GM12878 (cell line): ENCODE measurements at regions not wholly inside any gene's neighbourhood (a gene's known extent, or its start where the extent isn't known, plus 50 kb on each side); places are given as distances from the start of the nearest gene placed in this dataset.

Experiments
- BMI1 ChIP-seq: fragments of 450-650 bp; IDR thresholded peaks from 2 replicates; pipeline ENCODE4 v1.6.1; 2016; ENCODE audit warnings: mild to moderate bottlenecking, moderate library complexity, borderline replicate concordance
- SMAD1 ChIP-seq: fragments of 450-650 bp; IDR thresholded peaks from 2 replicates; pipeline ENCODE4 v1.6.1; 2018; ENCODE audit warnings: mild to moderate bottlenecking, low read depth; ENCODE audit not compliant: partially characterized antibody
- SMARCA5 ChIP-seq: fragments of 450-650 bp; IDR thresholded peaks from 2 replicates; pipeline ENCODE4 v1.6.1; 2017; ENCODE audit warnings: mild to moderate bottlenecking
- TCF3 ChIP-seq: IDR thresholded peaks from 2 replicates; pipeline ENCODE4 v1.6.1; 2012; ENCODE audit warnings: low read depth, mild to moderate bottlenecking, low read length, borderline replicate concordance; ENCODE audit not compliant: insufficient read depth
- TF ChIP-seq, protein P1 (sequence below): fragments of 450-650 bp; IDR thresholded peaks from 2 replicates; pipeline ENCODE4 v1.6.1; 2017; ENCODE audit warnings: mild to moderate bottlenecking, moderate library complexity
- TF ChIP-seq, protein P2 (sequence below): fragments of 450-650 bp; formaldehyde crosslinking; IDR thresholded peaks from 2 replicates; pipeline ENCODE4 v1.4.0; 2020; ENCODE audit warnings: mild to moderate bottlenecking, moderate library complexity

DNA sequence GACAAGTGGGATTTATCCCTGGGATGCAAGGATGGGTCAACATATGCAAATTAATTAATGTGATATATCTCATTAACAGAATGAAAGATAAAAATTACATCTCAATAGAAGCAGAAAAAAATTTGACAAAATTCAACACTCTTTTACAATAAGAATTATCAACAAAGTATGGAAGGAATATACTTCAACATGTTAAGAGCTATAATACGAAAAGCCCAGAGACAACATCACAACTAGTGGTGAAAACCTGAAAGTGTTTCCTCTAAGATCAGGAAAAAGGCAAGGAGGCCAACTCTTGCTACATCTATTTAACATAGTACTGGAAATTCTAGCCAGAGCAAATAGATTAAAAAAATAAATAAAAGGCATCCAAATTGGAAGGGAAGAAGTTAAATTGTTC, 970.0 kb upstream of the POT1 start (continued):
- TF ChIP-seq, protein P1, sequence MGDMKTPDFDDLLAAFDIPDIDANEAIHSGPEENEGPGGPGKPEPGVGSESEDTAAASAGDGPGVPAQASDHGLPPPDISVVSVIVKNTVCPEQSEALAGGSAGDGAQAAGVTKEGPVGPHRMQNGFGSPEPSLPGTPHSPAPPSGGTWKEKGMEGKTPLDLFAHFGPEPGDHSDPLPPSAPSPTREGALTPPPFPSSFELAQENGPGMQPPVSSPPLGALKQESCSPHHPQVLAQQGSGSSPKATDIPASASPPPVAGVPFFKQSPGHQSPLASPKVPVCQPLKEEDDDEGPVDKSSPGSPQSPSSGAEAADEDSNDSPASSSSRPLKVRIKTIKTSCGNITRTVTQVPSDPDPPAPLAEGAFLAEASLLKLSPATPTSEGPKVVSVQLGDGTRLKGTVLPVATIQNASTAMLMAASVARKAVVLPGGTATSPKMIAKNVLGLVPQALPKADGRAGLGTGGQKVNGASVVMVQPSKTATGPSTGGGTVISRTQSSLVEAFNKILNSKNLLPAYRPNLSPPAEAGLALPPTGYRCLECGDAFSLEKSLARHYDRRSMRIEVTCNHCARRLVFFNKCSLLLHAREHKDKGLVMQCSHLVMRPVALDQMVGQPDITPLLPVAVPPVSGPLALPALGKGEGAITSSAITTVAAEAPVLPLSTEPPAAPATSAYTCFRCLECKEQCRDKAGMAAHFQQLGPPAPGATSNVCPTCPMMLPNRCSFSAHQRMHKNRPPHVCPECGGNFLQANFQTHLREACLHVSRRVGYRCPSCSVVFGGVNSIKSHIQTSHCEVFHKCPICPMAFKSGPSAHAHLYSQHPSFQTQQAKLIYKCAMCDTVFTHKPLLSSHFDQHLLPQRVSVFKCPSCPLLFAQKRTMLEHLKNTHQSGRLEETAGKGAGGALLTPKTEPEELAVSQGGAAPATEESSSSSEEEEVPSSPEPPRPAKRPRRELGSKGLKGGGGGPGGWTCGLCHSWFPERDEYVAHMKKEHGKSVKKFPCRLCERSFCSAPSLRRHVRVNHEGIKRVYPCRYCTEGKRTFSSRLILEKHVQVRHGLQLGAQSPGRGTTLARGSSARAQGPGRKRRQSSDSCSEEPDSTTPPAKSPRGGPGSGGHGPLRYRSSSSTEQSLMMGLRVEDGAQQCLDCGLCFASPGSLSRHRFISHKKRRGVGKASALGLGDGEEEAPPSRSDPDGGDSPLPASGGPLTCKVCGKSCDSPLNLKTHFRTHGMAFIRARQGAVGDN: no peak
- TF ChIP-seq SMARCA5: no peak
- TF ChIP-seq TCF3: no peak
- TF ChIP-seq, protein P2, sequence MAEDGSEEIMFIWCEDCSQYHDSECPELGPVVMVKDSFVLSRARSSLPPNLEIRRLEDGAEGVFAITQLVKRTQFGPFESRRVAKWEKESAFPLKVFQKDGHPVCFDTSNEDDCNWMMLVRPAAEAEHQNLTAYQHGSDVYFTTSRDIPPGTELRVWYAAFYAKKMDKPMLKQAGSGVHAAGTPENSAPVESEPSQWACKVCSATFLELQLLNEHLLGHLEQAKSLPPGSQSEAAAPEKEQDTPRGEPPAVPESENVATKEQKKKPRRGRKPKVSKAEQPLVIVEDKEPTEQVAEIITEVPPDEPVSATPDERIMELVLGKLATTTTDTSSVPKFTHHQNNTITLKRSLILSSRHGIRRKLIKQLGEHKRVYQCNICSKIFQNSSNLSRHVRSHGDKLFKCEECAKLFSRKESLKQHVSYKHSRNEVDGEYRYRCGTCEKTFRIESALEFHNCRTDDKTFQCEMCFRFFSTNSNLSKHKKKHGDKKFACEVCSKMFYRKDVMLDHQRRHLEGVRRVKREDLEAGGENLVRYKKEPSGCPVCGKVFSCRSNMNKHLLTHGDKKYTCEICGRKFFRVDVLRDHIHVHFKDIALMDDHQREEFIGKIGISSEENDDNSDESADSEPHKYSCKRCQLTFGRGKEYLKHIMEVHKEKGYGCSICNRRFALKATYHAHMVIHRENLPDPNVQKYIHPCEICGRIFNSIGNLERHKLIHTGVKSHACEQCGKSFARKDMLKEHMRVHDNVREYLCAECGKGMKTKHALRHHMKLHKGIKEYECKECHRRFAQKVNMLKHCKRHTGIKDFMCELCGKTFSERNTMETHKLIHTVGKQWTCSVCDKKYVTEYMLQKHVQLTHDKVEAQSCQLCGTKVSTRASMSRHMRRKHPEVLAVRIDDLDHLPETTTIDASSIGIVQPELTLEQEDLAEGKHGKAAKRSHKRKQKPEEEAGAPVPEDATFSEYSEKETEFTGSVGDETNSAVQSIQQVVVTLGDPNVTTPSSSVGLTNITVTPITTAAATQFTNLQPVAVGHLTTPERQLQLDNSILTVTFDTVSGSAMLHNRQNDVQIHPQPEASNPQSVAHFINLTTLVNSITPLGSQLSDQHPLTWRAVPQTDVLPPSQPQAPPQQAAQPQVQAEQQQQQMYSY (CRISPR knock-in tag): no peak
- no peak for TF ChIP-seq SMAD1
- TF ChIP-seq BMI1: no peak
